B cell (primary cell): ENCODE measurements at regions not wholly inside any gene's neighbourhood (a gene's known extent, or its start where the extent isn't known, plus 50 kb on each side); places are given as distances from the start of the nearest gene placed in this dataset.

Source experiments
- ATAC-seq: fragments of 200-7000 bp; cut with Tn5 transposase; one replicate; pipeline ENCODE4 v1.10.0; 2021; ENCODE audit warnings: low read depth, mild to moderate bottlenecking, moderate number of reproducible peaks, moderate library complexity
- CTCF ChIA-PET: fragments of 350-600 bp; sonication (Branson Sonifier 250); formaldehyde crosslinking; loops from one replicate; lab custom pipeline; 2021; ENCODE audit warnings: antibody characterized with exemption, inconsistent platforms; lab: Charles Lee
- POLR2A ChIA-PET: fragments of 350-600 bp; sonication (Branson Sonifier 250); formaldehyde crosslinking; loops from one replicate; lab custom pipeline; 2021; ENCODE audit warnings: antibody characterized with exemption; lab: Charles Lee
- DNase-seq: peaks from one replicate; pipeline ENCODE4 v3.0.0; 2013
- H2AFZ ChIP-seq: 2 replicates; pipeline ENCODE4 v1.6.1; 2012; ENCODE audit warnings: mild to moderate bottlenecking, low read depth, low read length; ENCODE audit not compliant: insufficient read depth, poor library complexity, severe bottlenecking
- H3K27ac ChIP-seq, 2 donors: 1 replicate in 1 of 2; 2 replicates in 1 of 2; pipeline ENCODE4 v1.5.1; 2012 to 2013; ENCODE audit warnings: low read length in 2 of 2, mild to moderate bottlenecking in 2 of 2, moderate library complexity in 1 of 2
- H3K27me3 ChIP-seq, 4 experiments: fragments of 200-600 bp in 1 of 4; sonication (generic) in 1 of 4; replicated peaks in 1 of 4; 1 replicate in 2 of 4; 2 replicates in 2 of 4; pipeline versions ENCODE4 v1.6.1 to v1.7.0; 2013 to 2016; ENCODE audit warnings: low read length in 3 of 4, mild to moderate bottlenecking in 2 of 4, mixed read lengths in 1 of 4, moderate library complexity in 1 of 4; ENCODE audit not compliant: insufficient read depth in 4 of 4, control insufficient read depth in 3 of 4; ENCODE audit errors: control extremely low read depth in 1 of 4
- H3K36me3 ChIP-seq, 2 experiments: replicated peaks in 1 of 2; 1 replicate in 1 of 2; 2 replicates in 1 of 2; pipeline versions ENCODE4 v1.6.1 to v1.7.1; 2013; ENCODE audit warnings: low read length in 1 of 2; ENCODE audit not compliant: insufficient read depth in 2 of 2, control insufficient read depth in 1 of 2; ENCODE audit errors: control extremely low read depth in 1 of 2, extremely low read depth in 1 of 2
- H3K4me1 ChIP-seq, 2 donors: fragments of 200-600 bp in 1 of 2; sonication (generic) in 1 of 2; 1 replicate in 1 of 2; 2 replicates in 1 of 2; pipeline versions ENCODE4 v1.5.1 to v1.6.1; 2013 to 2017; ENCODE audit warnings: low read length in 2 of 2; ENCODE audit not compliant: control insufficient read depth in 2 of 2, insufficient read depth in 2 of 2
- H3K4me2 ChIP-seq: replicated peaks from 2 replicates; pipeline ENCODE3; 2012; ENCODE audit warnings: mild to moderate bottlenecking, low read depth, low read length; ENCODE audit not compliant: poor library complexity, severe bottlenecking
- H3K4me3 ChIP-seq, 5 experiments: fragments of 200-600 bp in 1 of 5; sonication (generic) in 1 of 5; 1 replicate in 3 of 5; 2 replicates in 2 of 5; pipeline versions ENCODE4 v1.5.1 to v1.7.0; 2011 to 2016; ENCODE audit warnings: low read length in 4 of 5, mild to moderate bottlenecking in 4 of 5, low read depth in 2 of 5, control low read depth in 1 of 5, moderate library complexity in 1 of 5; ENCODE audit not compliant: insufficient read depth in 1 of 5; ENCODE audit errors: control extremely low read depth in 1 of 5, extremely low read depth in 1 of 5
- H3K79me2 ChIP-seq: fragments of 200-600 bp; sonication (generic); one replicate; pipeline ENCODE4 v1.6.0; 2016; ENCODE audit warnings: low read length; ENCODE audit not compliant: control insufficient read depth, insufficient read depth
- H3K9ac ChIP-seq: fragments of 200-600 bp; sonication (generic); 2 replicates; pipeline ENCODE4 v1.6.1; 2017; ENCODE audit warnings: mild to moderate bottlenecking, low read length, moderate library complexity
- H3K9me3 ChIP-seq, 3 donors: one replicate each; pipeline versions ENCODE4 v1.6.1 to v1.7.1; 2013; ENCODE audit warnings: low read length in 2 of 3; ENCODE audit not compliant: control insufficient read depth in 2 of 3, insufficient read depth in 1 of 3; ENCODE audit errors: control extremely low read depth in 1 of 3
- H4K20me1 ChIP-seq: 2 replicates; pipeline ENCODE4 v1.6.0; 2012; ENCODE audit warnings: mild to moderate bottlenecking, low read length; ENCODE audit not compliant: insufficient read depth, control insufficient read depth, poor library complexity, severe bottlenecking
- H3K27ac Mint-ChIP-seq: one replicate; pipeline ENCODE4 v1.8.0; 2021; ENCODE audit warnings: mixed read lengths
- H3K27me3 Mint-ChIP-seq: one replicate; pipeline ENCODE4 v1.8.0; 2021; ENCODE audit warnings: mixed read lengths
- H3K4me1 Mint-ChIP-seq: one replicate; pipeline ENCODE4 v1.8.0; 2021; ENCODE audit warnings: mixed read lengths
- H3K4me3 Mint-ChIP-seq: one replicate; pipeline ENCODE4 v1.8.0; 2021; ENCODE audit warnings: mixed read lengths
- H3K9me3 Mint-ChIP-seq: one replicate; pipeline ENCODE4 v1.8.0; 2022; ENCODE audit warnings: mixed read lengths; ENCODE audit not compliant: insufficient read depth
- EZH2 ChIP-seq: IDR thresholded peaks from 2 replicates; pipeline ENCODE4 v1.6.1; 2012; ENCODE audit warnings: borderline replicate concordance, low read depth, mild to moderate bottlenecking, moderate library complexity, low read length; ENCODE audit not compliant: insufficient read depth, poor library complexity, severe bottlenecking
- WGBS: methylation state at CpG from one replicate; pipeline ENCODE4 v1.1.5; 2013; ENCODE audit warnings: missing lambda C conversion rate; ENCODE audit not compliant: insufficient coverage; 5-methylcytosine and 5-hydroxymethylcytosine counted together
- intact Hi-C: fragments of 100-400 bp; cut with micrococcal nuclease; formaldehyde crosslinking; loops from one replicate; pipeline ENCODE4 v1.10.0; 2022
- TF ChIP-seq, protein P1 (sequence below): fragments of 200-600 bp; IDR thresholded peaks from one replicate; pipeline ENCODE4 v1.8.0; 2022; ENCODE audit warnings: antibody characterized with exemption, mild to moderate bottlenecking

- Mint-ChIP-seq H3K9me3 (no peaks in the 10 kb centered on the region), H3K27ac (no peak overlapping the region), H3K4me3 (no peak overlapping the region), H3K4me1 (peaks cover 9% of the 10 kb centered on the region), H3K27me3 (peaks cover 28% of the 10 kb centered on the region)
- no peaks in the 10 kb centered on the region for H3K36me3 ChIP-seq
- DNase-seq (no peak), ATAC-seq (no peak)
- intact Hi-C loops: loop anchor here (10.0 kb wide), 1 partner anchor 120 kb away; the partner anchor contains the start of gene GYPC
- H3K4me1 ChIP-seq: peaks cover 3 to 10% of the 10 kb centered on the region in 2 donors
- H3K9me3 ChIP-seq: no peaks in the 10 kb centered on the region
- H2AFZ ChIP-seq: no peak overlapping the region
- no peak overlapping the region for H3K4me2 ChIP-seq
- H3K4me3 ChIP-seq: no peak overlapping the region
- ChIA-PET CTCF (interaction anchor here (1.2 kb wide), 1 partner anchor 247 kb away, joined by 9 read pairs; no protein-coding TSS in a partner anchor), POLR2A (no interaction called here)
- no peaks in the 10 kb centered on the region for H4K20me1 ChIP-seq
- 96% methylated on average over 7 of the region's 7 CpGs for WGBS
- peaks cover 0 to 10% (median 0%) of the 10 kb centered on the region in 4 experiments for H3K27me3 ChIP-seq
- no peak overlapping the region for H3K27ac ChIP-seq
- TF ChIP-seq EZH2: no peak
- H3K9ac ChIP-seq: no peak overlapping the region
- no peaks in the 10 kb centered on the region for H3K79me2 ChIP-seq
Measured at GRCh38 chr2:126774761-126775160, 118.8 kb downstream of the GYPC start.

GRCh38 chr2:126775300-126775985 lies 119.5 kb downstream of the GYPC start:
- Histone ChIP-seq H4K20me1 (no peaks in the 10 kb centered on the region), H3K4me1 (peaks cover 3 to 10% of the 10 kb centered on the region in 2 donors), H3K27ac (no peak overlapping the region), H3K27me3 (peaks cover 0 to 10% (median 0%) of the 10 kb centered on the region in 4 experiments), H3K9ac (no peak overlapping the region), H3K9me3 (no peaks in the 10 kb centered on the region), H2AFZ (no peak overlapping the region), H3K4me2 (no peak overlapping the region), H3K4me3 (no peak overlapping the region), H3K36me3 (no peaks in the 10 kb centered on the region), H3K79me2 (no peaks in the 10 kb centered on the region)
- ATAC-seq (no peak), DNase-seq (no peak)
- peaks cover 9% of the 10 kb centered on the region for H3K4me1 Mint-ChIP-seq
- WGBS: 85% methylated on average over 8 of the region's 10 CpGs
- H3K9me3 Mint-ChIP-seq: no peaks in the 10 kb centered on the region
- peaks cover 30% of the 10 kb centered on the region for H3K27me3 Mint-ChIP-seq
- H3K4me3 Mint-ChIP-seq: peak overlapping the region; percentile 71
- ChIA-PET POLR2A (no interaction called here), CTCF (interaction anchor here (1.2 to 2.7 kb wide), 2 partner anchors 248 to 376 kb away, joined by 9 to 11 read pairs; no protein-coding TSS in a partner anchor)
- TF ChIP-seq, protein P1, sequence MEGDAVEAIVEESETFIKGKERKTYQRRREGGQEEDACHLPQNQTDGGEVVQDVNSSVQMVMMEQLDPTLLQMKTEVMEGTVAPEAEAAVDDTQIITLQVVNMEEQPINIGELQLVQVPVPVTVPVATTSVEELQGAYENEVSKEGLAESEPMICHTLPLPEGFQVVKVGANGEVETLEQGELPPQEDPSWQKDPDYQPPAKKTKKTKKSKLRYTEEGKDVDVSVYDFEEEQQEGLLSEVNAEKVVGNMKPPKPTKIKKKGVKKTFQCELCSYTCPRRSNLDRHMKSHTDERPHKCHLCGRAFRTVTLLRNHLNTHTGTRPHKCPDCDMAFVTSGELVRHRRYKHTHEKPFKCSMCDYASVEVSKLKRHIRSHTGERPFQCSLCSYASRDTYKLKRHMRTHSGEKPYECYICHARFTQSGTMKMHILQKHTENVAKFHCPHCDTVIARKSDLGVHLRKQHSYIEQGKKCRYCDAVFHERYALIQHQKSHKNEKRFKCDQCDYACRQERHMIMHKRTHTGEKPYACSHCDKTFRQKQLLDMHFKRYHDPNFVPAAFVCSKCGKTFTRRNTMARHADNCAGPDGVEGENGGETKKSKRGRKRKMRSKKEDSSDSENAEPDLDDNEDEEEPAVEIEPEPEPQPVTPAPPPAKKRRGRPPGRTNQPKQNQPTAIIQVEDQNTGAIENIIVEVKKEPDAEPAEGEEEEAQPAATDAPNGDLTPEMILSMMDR: no peak
- no peak for TF ChIP-seq EZH2
- intact Hi-C loops: loop anchor here (10.0 kb wide), 1 partner anchor 121 kb away; the partner anchor contains the start of gene GYPC
- H3K27ac Mint-ChIP-seq: no peak overlapping the region
